GM15510 (cell line): ENCODE measurements at regions not wholly inside any gene's neighbourhood (a gene's known extent, or its start where the extent isn't known, plus 50 kb on each side); places are given as distances from the start of the nearest gene placed in this dataset.

Source experiments
- POLR2A ChIP-seq: IDR thresholded peaks from 3 replicates; pipeline ENCODE4 v1.6.1; 2011; ENCODE audit warnings: borderline replicate concordance; ENCODE audit not compliant: insufficient read length; ENCODE audit errors: extremely low read depth

GRCh38 chr12:92445253-92446082 lies 257.3 kb upstream of the PLEKHG7 start:
- TF ChIP-seq POLR2A: peak; percentile 45

GRCh38 chr12:92444763-92445162 lies 258.0 kb upstream of the PLEKHG7 start:
- TF ChIP-seq POLR2A: no peak

- TF ChIP-seq POLR2A: no peak
Observed at GRCh38 chr12:92442782-92443181, 260.0 kb upstream of the PLEKHG7 start.

GRCh38 chr12:92440072-92440471 lies 262.7 kb upstream of the PLEKHG7 start:
- no peak for TF ChIP-seq POLR2A

- no peak for TF ChIP-seq POLR2A
Observed at GRCh38 chr12:92439420-92439805, 263.4 kb upstream of the PLEKHG7 start.

- TF ChIP-seq POLR2A: no peak
Observed at GRCh38 chr12:92438641-92439419, 264.0 kb upstream of the PLEKHG7 start.

- TF ChIP-seq POLR2A: no peak
Observed at GRCh38 chr12:92437452-92437851, 265.3 kb upstream of the PLEKHG7 start.

GRCh38 chr12:92436856-92437255 lies 265.9 kb upstream of the PLEKHG7 start:
- TF ChIP-seq POLR2A: no peak

- TF ChIP-seq POLR2A: no peak
Observed at GRCh38 chr12:92434607-92435025, 268.2 kb upstream of the PLEKHG7 start.

GRCh38 chr12:92432724-92433441 lies 269.9 kb upstream of the PLEKHG7 start:
- no peak for TF ChIP-seq POLR2A

GRCh38 chr12:92431146-92431545 lies 271.6 kb upstream of the PLEKHG7 start:
- no peak for TF ChIP-seq POLR2A

GRCh38 chr12:92426332-92426731 lies 276.5 kb upstream of the PLEKHG7 start:
- no peak for TF ChIP-seq POLR2A

GRCh38 chr12:92425165-92425564 lies 277.6 kb upstream of the PLEKHG7 start:
- no peak for TF ChIP-seq POLR2A

GRCh38 chr12:92424338-92424737 lies 278.5 kb upstream of the PLEKHG7 start:
- no peak for TF ChIP-seq POLR2A

- TF ChIP-seq POLR2A: no peak
Observed at GRCh38 chr12:92421701-92422100, 276.1 kb upstream of the BTG1 start.

GRCh38 chr12:92421042-92421441 lies 275.4 kb upstream of the BTG1 start:
- TF ChIP-seq POLR2A: no peak

- no peak for TF ChIP-seq POLR2A
Observed at GRCh38 chr12:92419201-92419600, 273.6 kb upstream of the BTG1 start.
